CD14-positive monocyte (primary cell): ENCODE measurements at regions not wholly inside any gene's neighbourhood (a gene's known extent, or its start where the extent isn't known, plus 50 kb on each side); places are given as distances from the start of the nearest gene placed in this dataset.

Source experiments
- DNase-seq, 3 donors: peaks; one replicate each; pipeline ENCODE4 v3.0.0-alpha.2; 2011 to 2022
- H2AFZ ChIP-seq: 2 replicates; pipeline ENCODE4 v1.6.0; 2012; ENCODE audit warnings: mild to moderate bottlenecking, low read depth, low read length, inconsistent platforms; ENCODE audit not compliant: insufficient read depth, poor library complexity, severe bottlenecking
- H3K27ac ChIP-seq, 2 donors: 1 replicate in 1 of 2; 2 replicates in 1 of 2; pipeline ENCODE4 v1.5.1; 2012 to 2013; ENCODE audit warnings: low read length in 2 of 2, control low read depth in 1 of 2, inconsistent platforms in 1 of 2, low read depth in 1 of 2, mild to moderate bottlenecking in 1 of 2
- H3K27me3 ChIP-seq, 2 donors: one replicate each; pipeline versions ENCODE4 v1.6.0 to v1.6.1; 2011 to 2013; ENCODE audit warnings: low read length in 2 of 2; ENCODE audit not compliant: control insufficient read depth in 2 of 2, insufficient read depth in 2 of 2
- H3K36me3 ChIP-seq, 2 donors: replicated peaks in 1 of 2; 1 replicate in 1 of 2; 2 replicates in 1 of 2; pipeline versions ENCODE4 v1.5.1 to v1.6.1; 2012 to 2013; ENCODE audit warnings: low read length in 2 of 2, control low read depth in 1 of 2, inconsistent platforms in 1 of 2, mild to moderate bottlenecking in 1 of 2; ENCODE audit not compliant: insufficient read depth in 2 of 2, control insufficient read depth in 1 of 2
- H3K4me1 ChIP-seq, 2 donors: 1 replicate in 1 of 2; 2 replicates in 1 of 2; pipeline versions ENCODE4 v1.5.1 to v1.6.1; 2012 to 2013; ENCODE audit warnings: low read length in 2 of 2, control low read depth in 1 of 2, inconsistent platforms in 1 of 2, mild to moderate bottlenecking in 1 of 2, moderate library complexity in 1 of 2; ENCODE audit not compliant: insufficient read depth in 2 of 2, control insufficient read depth in 1 of 2
- H3K4me2 ChIP-seq: replicated peaks from 2 replicates; pipeline ENCODE3; 2012; ENCODE audit warnings: low read length, moderate library complexity, mild to moderate bottlenecking; ENCODE audit not compliant: poor library complexity, severe bottlenecking; ENCODE audit errors: extremely low read depth
- H3K4me3 ChIP-seq, 3 experiments: fragments of 200-600 bp in 1 of 3; sonication (generic) in 1 of 3; replicated peaks in 1 of 3; 1 replicate in 2 of 3; 2 replicates in 1 of 3; pipeline ENCODE4 v1.5.1; 2011 to 2013; ENCODE audit warnings: low read length in 3 of 3, mild to moderate bottlenecking in 3 of 3, control low read depth in 2 of 3, low read depth in 2 of 3, inconsistent platforms in 1 of 3, moderate library complexity in 1 of 3
- H3K79me2 ChIP-seq: 2 replicates; pipeline ENCODE4 v1.6.0; 2012; ENCODE audit warnings: mild to moderate bottlenecking, control low read depth, inconsistent platforms, low read length, moderate library complexity; ENCODE audit not compliant: insufficient read depth
- H3K9ac ChIP-seq: 2 replicates; pipeline ENCODE4 v1.6.0; 2017; ENCODE audit warnings: low read length, mild to moderate bottlenecking; ENCODE audit not compliant: insufficient read depth, poor library complexity, severe bottlenecking
- H3K9me3 ChIP-seq, 2 donors: replicated peaks in 1 of 2; 1 replicate in 1 of 2; 2 replicates in 1 of 2; pipeline versions ENCODE4 v1.5.1 to v1.6.1; 2012 to 2013; ENCODE audit warnings: low read length in 2 of 2, control low read depth in 1 of 2; ENCODE audit not compliant: control insufficient read depth in 1 of 2, insufficient read depth in 1 of 2
- H4K20me1 ChIP-seq: 2 replicates; pipeline ENCODE4 v1.6.0; 2012; ENCODE audit warnings: mild to moderate bottlenecking, low read length, control low read depth, moderate library complexity; ENCODE audit not compliant: insufficient read depth
- H3K27ac Mint-ChIP-seq, 7 donors: one replicate each; pipeline ENCODE4 v1.8.0; 2020; ENCODE audit warnings: mild to moderate bottlenecking in 7 of 7, mixed read lengths in 7 of 7, moderate library complexity in 6 of 7, inconsistent platforms in 2 of 7
- H3K27me3 Mint-ChIP-seq, 3 donors: one replicate each; pipeline ENCODE4 v1.8.0; 2021 to 2022; ENCODE audit warnings: low read depth in 3 of 3, mild to moderate bottlenecking in 3 of 3, mixed read lengths in 3 of 3, moderate library complexity in 3 of 3, inconsistent platforms in 1 of 3
- H3K36me3 Mint-ChIP-seq, 2 donors: one replicate each; pipeline ENCODE4 v1.8.0; 2020; ENCODE audit warnings: mixed read lengths in 2 of 2, inconsistent platforms in 1 of 2, mild to moderate bottlenecking in 1 of 2
- H3K4me1 Mint-ChIP-seq: one replicate; pipeline ENCODE4 v1.8.0; 2020; ENCODE audit warnings: mild to moderate bottlenecking, mixed read lengths
- H3K4me3 Mint-ChIP-seq, 2 donors: one replicate each; pipeline ENCODE4 v1.8.0; 2020; ENCODE audit warnings: mild to moderate bottlenecking in 2 of 2, mixed read lengths in 2 of 2, moderate library complexity in 1 of 2
- H3K9me3 Mint-ChIP-seq, 7 donors: one replicate each; pipeline ENCODE4 v1.8.0; 2020 to 2022; ENCODE audit warnings: mixed read lengths in 7 of 7, mild to moderate bottlenecking in 6 of 7, moderate library complexity in 6 of 7, inconsistent platforms in 2 of 7
- WGBS: methylation state at CpG from one replicate; pipeline ENCODE4 v1.1.5; 2013; ENCODE audit warnings: missing lambda C conversion rate; ENCODE audit not compliant: insufficient coverage; 5-methylcytosine and 5-hydroxymethylcytosine counted together
- intact Hi-C, 2 donors: fragments of 100-400 bp; cut with micrococcal nuclease; formaldehyde crosslinking; loops; one replicate each; pipeline versions ENCODE4 v1.15.0 to v1.15.1; 2023
- TF ChIP-seq, protein P1 (sequence below): fragments of 200-600 bp; IDR thresholded peaks from one replicate; pipeline ENCODE4 v1.8.0; 2022; ENCODE audit warnings: antibody characterized with exemption, mild to moderate bottlenecking

DNA sequence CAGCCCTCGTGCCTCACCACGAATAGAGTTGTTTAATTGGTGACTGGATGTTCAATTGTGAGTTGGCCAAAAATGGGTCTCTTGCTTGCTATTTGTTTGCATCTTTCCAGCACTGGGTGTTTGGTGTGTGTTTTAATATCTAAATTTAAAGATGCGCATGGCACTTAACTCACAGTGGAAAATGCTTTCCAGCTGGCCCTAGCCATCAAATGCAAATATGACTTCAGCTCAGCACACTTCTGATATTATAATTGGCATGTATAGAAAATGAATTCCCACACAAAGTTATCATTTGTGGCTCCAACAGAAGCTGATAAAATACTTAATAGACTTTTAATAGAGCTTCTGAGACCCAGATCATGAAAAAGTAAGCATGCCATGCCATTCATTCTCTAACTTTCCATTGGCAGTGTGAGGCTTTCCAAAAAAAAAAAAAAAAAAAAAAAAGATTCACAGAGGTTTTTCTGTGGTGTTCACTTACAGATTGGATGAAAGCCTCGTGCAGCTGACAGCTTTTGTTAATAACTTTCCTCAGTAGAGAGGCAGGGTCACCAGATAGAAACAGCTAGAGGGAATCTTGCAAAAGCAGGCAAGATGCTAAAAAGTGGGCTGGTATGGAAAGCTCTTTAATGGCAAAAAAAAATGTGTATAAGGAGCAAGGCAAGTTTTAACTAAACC, 425.2 kb downstream of the GALC start:
- TF ChIP-seq, protein P1, sequence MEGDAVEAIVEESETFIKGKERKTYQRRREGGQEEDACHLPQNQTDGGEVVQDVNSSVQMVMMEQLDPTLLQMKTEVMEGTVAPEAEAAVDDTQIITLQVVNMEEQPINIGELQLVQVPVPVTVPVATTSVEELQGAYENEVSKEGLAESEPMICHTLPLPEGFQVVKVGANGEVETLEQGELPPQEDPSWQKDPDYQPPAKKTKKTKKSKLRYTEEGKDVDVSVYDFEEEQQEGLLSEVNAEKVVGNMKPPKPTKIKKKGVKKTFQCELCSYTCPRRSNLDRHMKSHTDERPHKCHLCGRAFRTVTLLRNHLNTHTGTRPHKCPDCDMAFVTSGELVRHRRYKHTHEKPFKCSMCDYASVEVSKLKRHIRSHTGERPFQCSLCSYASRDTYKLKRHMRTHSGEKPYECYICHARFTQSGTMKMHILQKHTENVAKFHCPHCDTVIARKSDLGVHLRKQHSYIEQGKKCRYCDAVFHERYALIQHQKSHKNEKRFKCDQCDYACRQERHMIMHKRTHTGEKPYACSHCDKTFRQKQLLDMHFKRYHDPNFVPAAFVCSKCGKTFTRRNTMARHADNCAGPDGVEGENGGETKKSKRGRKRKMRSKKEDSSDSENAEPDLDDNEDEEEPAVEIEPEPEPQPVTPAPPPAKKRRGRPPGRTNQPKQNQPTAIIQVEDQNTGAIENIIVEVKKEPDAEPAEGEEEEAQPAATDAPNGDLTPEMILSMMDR, result no peak
- no peaks in the 10 kb centered on the region for H4K20me1 ChIP-seq
- DNase-seq, result no peak
- peaks cover 5 to 16% (median 9%) of the 10 kb centered on the region in 7 donors for H3K9me3 Mint-ChIP-seq
- H3K4me1 ChIP-seq, result no peaks in the 10 kb centered on the region
- no peaks in the 10 kb centered on the region for H3K36me3 Mint-ChIP-seq
- no peak overlapping the region for H3K9ac ChIP-seq
- H2AFZ ChIP-seq, result no peak overlapping the region
- H3K36me3 ChIP-seq, result no peaks in the 10 kb centered on the region
- no peaks in the 10 kb centered on the region for H3K27me3 ChIP-seq
- H3K4me3 Mint-ChIP-seq, result no peak overlapping the region
- H3K4me3 ChIP-seq, result no peak overlapping the region
- no peaks in the 10 kb centered on the region for H3K27me3 Mint-ChIP-seq
- no peaks in the 10 kb centered on the region for H3K79me2 ChIP-seq
- intact Hi-C loops, result no loop called here
- no peak overlapping the region for H3K4me2 ChIP-seq
- H3K9me3 ChIP-seq, result peaks cover 14 to 18% of the 10 kb centered on the region in 2 donors
- H3K27ac ChIP-seq, result no peak overlapping the region
- H3K27ac Mint-ChIP-seq, result no peak overlapping the region
- no peaks in the 10 kb centered on the region for H3K4me1 Mint-ChIP-seq
- WGBS, result 42% methylated on average over 3 of the region's 4 CpGs

DNA sequence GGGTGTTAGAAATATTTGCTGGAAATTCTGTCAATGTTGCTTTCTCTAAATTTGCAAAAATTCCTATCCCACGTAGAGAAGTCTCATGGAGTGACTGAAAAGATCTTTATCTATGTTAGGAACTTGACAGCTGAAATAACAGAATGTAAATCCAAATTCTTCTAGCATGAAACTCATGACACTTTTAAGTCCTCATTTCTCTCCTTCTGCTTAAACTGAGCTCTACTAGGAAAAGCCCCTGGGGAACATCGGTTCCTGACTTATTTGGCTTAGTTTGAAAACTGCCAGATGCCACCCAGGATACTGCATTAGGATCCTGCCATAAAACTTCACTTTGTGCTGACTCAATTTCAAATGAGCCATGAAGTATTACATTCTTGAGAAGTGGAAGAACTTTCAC, 426.0 kb downstream of the GALC start:
- no peaks in the 10 kb centered on the region for H3K79me2 ChIP-seq
- intact Hi-C loops, result no loop called here
- H3K27me3 ChIP-seq, result no peaks in the 10 kb centered on the region
- H3K27me3 Mint-ChIP-seq, result no peaks in the 10 kb centered on the region
- H3K4me3 ChIP-seq, result no peak overlapping the region
- H3K36me3 Mint-ChIP-seq, result no peaks in the 10 kb centered on the region
- H3K9me3 Mint-ChIP-seq, result peaks cover 6 to 17% (median 11%) of the 10 kb centered on the region in 7 donors
- H3K27ac Mint-ChIP-seq, result no peak overlapping the region
- no peak overlapping the region for H2AFZ ChIP-seq
- WGBS, result 60% methylated on average over 1 of the region's 2 CpGs
- no peak overlapping the region for H3K9ac ChIP-seq
- H4K20me1 ChIP-seq, result no peaks in the 10 kb centered on the region
- no peak for DNase-seq
- no peak overlapping the region for H3K4me2 ChIP-seq
- H3K4me3 Mint-ChIP-seq, result no peak overlapping the region
- no peaks in the 10 kb centered on the region for H3K4me1 ChIP-seq
- TF ChIP-seq, protein P1, result no peak
- no peaks in the 10 kb centered on the region for H3K4me1 Mint-ChIP-seq
- peaks cover 14 to 18% of the 10 kb centered on the region in 2 donors for H3K9me3 ChIP-seq
- no peak overlapping the region for H3K27ac ChIP-seq
- no peaks in the 10 kb centered on the region for H3K36me3 ChIP-seq
